GM12878 (cell line): ENCODE measurements at regions not wholly inside any gene's neighbourhood (a gene's known extent, or its start where the extent isn't known, plus 50 kb on each side); places are given as distances from the start of the nearest gene placed in this dataset.

Experiments
- ATAC-seq: fragments of 200-7000 bp; cut with Tn5 transposase; 3 replicates; pipeline ENCODE4 v1.9.1; 2020; ENCODE audit warnings: mild to moderate bottlenecking, moderate library complexity
- BruUV-seq: library from RNA; stranded (reverse); fragments of 400-500 nt; replicated peaks from 2 replicates; lab custom pipeline; 2021; lab: Mats Ljungman, UMichigan
- CTCF ChIA-PET: fragments of 300-600 bp; sonication (Branson Sonifier 250); formaldehyde crosslinking; extraction: SDS; loops from one replicate; lab custom pipeline; 2021; ENCODE audit warnings: inconsistent platforms; lab: Yijun Ruan, JAX
- POLR2A ChIA-PET: fragments of 350-600 bp; formaldehyde crosslinking; extraction: SDS; loops from one replicate; lab custom pipeline; 2021; ENCODE audit warnings: inconsistent platforms; lab: Charles Lee
- RAD21 ChIA-PET: fragments of 300-600 bp; sonication (Branson Sonifier 250); formaldehyde crosslinking; loops from one replicate; lab custom pipeline; 2023; ENCODE audit warnings: antibody characterized with exemption; ENCODE audit not compliant: unreplicated experiment; lab: Charles Lee
- SMC1A ChIA-PET: fragments of 300-600 bp; sonication (Branson Sonifier 250); formaldehyde crosslinking; loops from one replicate; lab custom pipeline; 2023; ENCODE audit not compliant: unreplicated experiment, uncharacterized antibody; lab: Charles Lee
- DNase-seq: peaks from one replicate; pipeline ENCODE4 v3.0.0-alpha.2; 2011; ENCODE audit warnings: low read depth, low spot score
- FAIRE-seq: peaks from 3 replicates; lab custom pipeline; 2011; peaks lifted over from hg19 to GRCh38; lab: Jason Lieb, UNC
- H2AFZ ChIP-seq: 2 replicates; pipeline ENCODE4 v1.6.0; 2011; ENCODE audit warnings: low read depth, low read length, control low read depth; ENCODE audit not compliant: control insufficient read depth
- H3K27ac ChIP-seq: 2 replicates; pipeline ENCODE4 v1.5.1; 2011; ENCODE audit warnings: control low read depth; ENCODE audit not compliant: control insufficient read depth, insufficient read depth
- H3K27me3 ChIP-seq, 2 experiments: replicated peaks in 1 of 2; 2 replicates each; pipeline versions ENCODE4 v1.6.0 to v1.6.1; 2011; ENCODE audit warnings: low read length in 1 of 2; ENCODE audit not compliant: control insufficient read depth in 2 of 2, insufficient read depth in 2 of 2
- H3K36me3 ChIP-seq, 2 experiments: 2 replicates each; pipeline ENCODE4 v1.5.1; 2011; ENCODE audit warnings: low read length in 1 of 2; ENCODE audit not compliant: control insufficient read depth in 2 of 2, insufficient read depth in 2 of 2
- H3K4me1 ChIP-seq: 2 replicates; pipeline ENCODE4 v1.6.1; 2011; ENCODE audit warnings: mild to moderate bottlenecking, low read length, moderate library complexity, mixed read lengths; ENCODE audit not compliant: control insufficient read depth, insufficient read depth
- H3K4me2 ChIP-seq: 2 replicates; pipeline ENCODE4 v1.6.0; 2011; ENCODE audit warnings: control low read depth; ENCODE audit not compliant: control insufficient read depth, insufficient read depth
- H3K4me3 ChIP-seq: fragments of 200-600 bp; sonication (generic); 2 replicates; pipeline ENCODE4 v1.5.1; 2016
- H3K79me2 ChIP-seq: 2 replicates; pipeline ENCODE4 v1.6.0; 2011; ENCODE audit warnings: low read length; ENCODE audit not compliant: control insufficient read depth, insufficient read depth
- H3K9ac ChIP-seq: 2 replicates; pipeline ENCODE4 v1.8.0; 2011; ENCODE audit warnings: low read length, control low read depth, mixed read lengths; ENCODE audit not compliant: control insufficient read depth, insufficient read depth
- H3K9me3 ChIP-seq: replicated peaks from 3 replicates; pipeline ENCODE4 v1.5.1; 2011; ENCODE audit warnings: mild to moderate bottlenecking, low read length; ENCODE audit not compliant: control insufficient read depth, insufficient read depth
- H4K20me1 ChIP-seq: 2 replicates; pipeline ENCODE4 v1.6.0; 2011; ENCODE audit not compliant: control insufficient read depth, insufficient read depth
- BHLHE40 ChIP-seq, 2 experiments: fragments of 450-650 bp in 1 of 2; IDR thresholded peaks; 2 replicates each; pipeline ENCODE4 v1.6.1; 2011 to 2017; ENCODE audit warnings: low read depth in 2 of 2, borderline replicate concordance in 1 of 2, improper control_type of control experiment in 1 of 2, low read length in 1 of 2, mild to moderate bottlenecking in 1 of 2
- CBFB ChIP-seq: IDR thresholded peaks from 2 replicates; pipeline ENCODE4 v1.6.1; 2016; ENCODE audit warnings: antibody characterized with exemption, low read depth
- E2F4 ChIP-seq: IDR thresholded peaks from 2 replicates; pipeline ENCODE4 v1.6.1; 2012; ENCODE audit warnings: low read depth, low read length, improper control_type of control experiment
- ELK1 ChIP-seq: IDR thresholded peaks from 2 replicates; pipeline ENCODE4 v1.6.1; 2012; ENCODE audit warnings: low read depth, low read length, improper control_type of control experiment
- IRF4 ChIP-seq: IDR thresholded peaks from 2 replicates; pipeline ENCODE4 v1.6.1; 2011; ENCODE audit warnings: low read depth, low read length
- JUNB ChIP-seq: IDR thresholded peaks from 2 replicates; pipeline ENCODE4 v1.6.1; 2016; ENCODE audit warnings: antibody characterized with exemption, mild to moderate bottlenecking
- NFIC ChIP-seq: IDR thresholded peaks from 2 replicates; pipeline ENCODE4 v1.6.1; 2012; ENCODE audit warnings: low read depth, mild to moderate bottlenecking, inconsistent platforms, low read length, moderate library complexity
- NR2C1 ChIP-seq: fragments of 450-650 bp; IDR thresholded peaks from 2 replicates; pipeline ENCODE4 v1.6.1; 2017; ENCODE audit warnings: antibody characterized with exemption, mild to moderate bottlenecking, moderate library complexity
- RCOR1 ChIP-seq: conservative IDR thresholded peaks from 2 replicates; pipeline ENCODE4 v1.6.1; 2012; ENCODE audit warnings: low read depth, low read length, improper control_type of control experiment
- RELA ChIP-seq: fragments of 450-650 bp; IDR thresholded peaks from 2 replicates; pipeline ENCODE4 v1.8.0; 2014; ENCODE audit warnings: borderline replicate concordance; ENCODE audit not compliant: partially characterized antibody
- SP1 ChIP-seq: IDR thresholded peaks from one replicate; pipeline ENCODE4 v1.6.1; 2011; ENCODE audit warnings: low read depth, low read length
- SREBF2 ChIP-seq: IDR thresholded peaks from 2 replicates; pipeline ENCODE4 v1.6.1; 2012; ENCODE audit warnings: mild to moderate bottlenecking, low read length
- STAT3 ChIP-seq: IDR thresholded peaks from 2 replicates; pipeline ENCODE4 v1.6.1; 2011; ENCODE audit warnings: low read depth, low read length, improper control_type of control experiment
- TBL1XR1 ChIP-seq: IDR thresholded peaks from 2 replicates; pipeline ENCODE4 v1.6.1; 2012; ENCODE audit warnings: low read depth, low read length, improper control_type of control experiment
- TCF3 ChIP-seq: IDR thresholded peaks from 2 replicates; pipeline ENCODE4 v1.6.1; 2012; ENCODE audit warnings: low read depth, mild to moderate bottlenecking, low read length, borderline replicate concordance; ENCODE audit not compliant: insufficient read depth
- YY1 ChIP-seq: IDR thresholded peaks from 2 replicates; pipeline ENCODE4 v1.6.1; 2011; ENCODE audit warnings: low read depth, mild to moderate bottlenecking, low read length
- ZNF207 ChIP-seq: fragments of 450-650 bp; IDR thresholded peaks from 2 replicates; pipeline ENCODE4 v1.6.1; 2014; ENCODE audit warnings: antibody characterized with exemption, mild to moderate bottlenecking, borderline replicate concordance
- WGBS: methylation state at CpG from one replicate; pipeline ENCODE4 v1.1.6; 2016; ENCODE audit warnings: low lambda C conversion rate; ENCODE audit not compliant: insufficient replicate concordance, insufficient coverage; ENCODE audit errors: missing lambda C conversion rate; 5-methylcytosine and 5-hydroxymethylcytosine counted together
- in situ Hi-C: fragments of 300-500 bp; cut with MboI; formaldehyde crosslinking; loops from 9 replicates; pipeline ENCODE4 v1.14.3; 2018; ENCODE audit warnings: mixed read lengths
- intact Hi-C: fragments of 100-400 bp; cut with micrococcal nuclease; formaldehyde crosslinking; loops from one replicate; pipeline ENCODE4 v1.14.2; 2022; ENCODE audit not compliant: unreplicated experiment

- ChIA-PET POLR2A (no interaction called here), SMC1A (no interaction called here), RAD21 (no interaction called here), CTCF (no interaction called here)
- DNase-seq: no peak
- Histone ChIP-seq H3K79me2 (no peaks in the 10 kb centered on the region), H3K27ac (no peak overlapping the region), H3K9ac (no peak overlapping the region), H3K4me1 (no peaks in the 10 kb centered on the region), H2AFZ (no peak overlapping the region), H3K4me3 (no peak overlapping the region), H4K20me1 (no peaks in the 10 kb centered on the region), H3K9me3 (no peaks in the 10 kb centered on the region; the same call in 2 of the 3 replicates), H3K27me3 (no peaks in the 10 kb centered on the region), H3K4me2 (no peak overlapping the region), H3K36me3 (no peaks in the 10 kb centered on the region)
- ATAC-seq: no peak
- intact Hi-C loops: no loop called here
- TF ChIP-seq ELK1 (no peak), NR2C1 (no peak), NFIC (no peak), E2F4 (no peak), YY1 (no peak), BHLHE40 (IDR thresholded peaks at IDR 0.05; ENCODE audit: borderline replicate concordance in 1 of 2, low read depth in 2 of 2, low read length in 1 of 2) (no peak), TBL1XR1 (no peak), IRF4 (no peak), SREBF2 (no peak), SP1 (no peak), RELA (no peak), TCF3 (no peak), JUNB (no peak), ZNF207 (no peak), CBFB (no peak), RCOR1 (no peak), STAT3 (no peak)
- no peak for FAIRE-seq
- in situ Hi-C loops: no loop called here
- no TSS peak for BruUV-seq
- 50% methylated on average over 3 of the region's 3 CpGs for WGBS
These were observed 120.0 kb upstream of the TMTC4 start for GRCh38 chr13:100794575-100794974.
